ENCODE measurements at regions not wholly inside any gene's neighbourhood (a gene's known extent, or its start where the extent isn't known, plus 50 kb on each side); places are given as distances from the start of the nearest gene placed in this dataset.

DNA sequence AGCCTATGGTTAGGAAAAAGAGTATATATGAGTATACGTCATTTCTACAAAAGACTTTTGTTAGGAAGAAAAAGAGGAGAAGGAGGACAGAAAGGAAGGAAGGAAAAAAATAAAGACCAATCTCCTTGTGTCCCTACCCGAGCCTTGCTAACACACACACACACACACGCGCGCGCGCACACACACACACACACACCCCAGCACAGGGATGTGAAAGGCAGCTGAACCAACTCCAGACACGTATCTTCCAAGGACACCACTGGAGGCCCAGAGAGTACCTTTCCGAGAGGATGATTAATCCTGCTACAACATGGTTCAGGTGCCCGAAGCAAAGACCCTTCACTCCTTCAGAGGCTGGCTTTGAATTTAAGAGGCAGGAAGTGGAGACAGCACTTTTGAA is 56.9 kb upstream of the GALNT10 start:
- TF ChIP-seq FOXP2 (optimal IDR thresholded peaks at IDR 0.05; ENCODE audit: control extremely low read depth, extremely low read length, insufficient read depth) = no peak
- no peak for TF ChIP-seq EZH2 (IDR thresholded peaks at IDR 0.05)

Measured in SK-N-MC (cell line).